Adrenal gland (tissue), 5 donors: ENCODE measurements at regions not wholly inside any gene's neighbourhood (a gene's known extent, or its start where the extent isn't known, plus 50 kb on each side); places are given as distances from the start of the nearest gene placed in this dataset.

ENCODE experiments used
- CTCF ChIP-seq, 6 experiments: fragments of 450-650 bp in 4 of 6; fragments of 200-600 bp in 2 of 6; sonication (generic) in 1 of 6; IDR thresholded peaks; 1 replicate in 5 of 6; 2 replicates in 1 of 6; pipeline versions ENCODE4 v1.5.1 to v1.8.0; 2016 to 2021; ENCODE audit warnings: antibody characterized with exemption in 6 of 6, mild to moderate bottlenecking in 2 of 6, moderate library complexity in 1 of 6
- POLR2A ChIP-seq, 2 donors: fragments of 450-650 bp; IDR thresholded peaks; one replicate each; pipeline ENCODE4 v1.6.1; 2017; ENCODE audit warnings: antibody characterized with exemption in 2 of 2, mild to moderate bottlenecking in 2 of 2, moderate library complexity in 1 of 2
- donor health status: DM: no; HTN: no; CAD: no.

GRCh38 chr5:170161069-170161468 lies 55.4 kb downstream of the FOXI1 start:
- TF ChIP-seq CTCF (IDR thresholded peaks at IDR 0.05) (no peak), POLR2A (IDR thresholded peaks at IDR 0.05) (no peak)
